ENCODE measurements at regions not wholly inside any gene's neighbourhood (a gene's known extent, or its start where the extent isn't known, plus 50 kb on each side); places are given as distances from the start of the nearest gene placed in this dataset.
"Not testable (repeated sequence)": the region's sequence is repeated elsewhere in the genome, so short reads cannot be mapped to it uniquely, and the experiment has no call there.

GRCh38 chr12:86411710-86412109 is 155.5 kb upstream of the MGAT4C start:
- no peaks in the 10 kb centered on the region for H3K36me3 Mint-ChIP-seq (ENCODE audit: low read depth)
- DNase-seq (ENCODE audit: low spot score): no peak
- H3K4me3 Mint-ChIP-seq: no peak overlapping the region
- H3K4me1 Mint-ChIP-seq (ENCODE audit: low read depth): no peaks in the 10 kb centered on the region
- peaks cover 42% of the 10 kb centered on the region for H3K9me3 Mint-ChIP-seq
- no peak overlapping the region for H3K27ac Mint-ChIP-seq
- no peaks in the 10 kb centered on the region for H3K27me3 Mint-ChIP-seq (ENCODE audit: low read depth)

- no peaks in the 10 kb centered on the region for H3K36me3 Mint-ChIP-seq (ENCODE audit: low read depth)
- no peaks in the 10 kb centered on the region for H3K27me3 Mint-ChIP-seq (ENCODE audit: low read depth)
- DNase-seq (ENCODE audit: low spot score): no peak
- no peak overlapping the region for H3K4me3 Mint-ChIP-seq
- H3K27ac Mint-ChIP-seq: no peak overlapping the region
- H3K9me3 Mint-ChIP-seq: peaks cover 27% of the 10 kb centered on the region
- H3K4me1 Mint-ChIP-seq (ENCODE audit: low read depth): no peaks in the 10 kb centered on the region
These were observed 151.5 kb upstream of the MGAT4C start for GRCh38 chr12:86407620-86408208.

GRCh38 chr12:86389949-86390348 is 133.8 kb upstream of the MGAT4C start:
- Mint-ChIP-seq H3K27ac (no peak overlapping the region), H3K4me3 (no peak overlapping the region), H3K4me1 (ENCODE audit: low read depth) (no peaks in the 10 kb centered on the region), H3K27me3 (ENCODE audit: low read depth) (no peaks in the 10 kb centered on the region), H3K36me3 (ENCODE audit: low read depth) (no peaks in the 10 kb centered on the region), H3K9me3 (peaks cover 9% of the 10 kb centered on the region)
- no peak for DNase-seq (ENCODE audit: low spot score)

GRCh38 chr12:86387591-86388145 is 131.5 kb upstream of the MGAT4C start:
- no peak overlapping the region for H3K4me3 Mint-ChIP-seq
- DNase-seq (ENCODE audit: low spot score): no peak
- H3K36me3 Mint-ChIP-seq (ENCODE audit: low read depth): no peaks in the 10 kb centered on the region
- peaks cover 20% of the 10 kb centered on the region for H3K9me3 Mint-ChIP-seq
- no peaks in the 10 kb centered on the region for H3K4me1 Mint-ChIP-seq (ENCODE audit: low read depth)
- no peak overlapping the region for H3K27ac Mint-ChIP-seq
- H3K27me3 Mint-ChIP-seq (ENCODE audit: low read depth): no peaks in the 10 kb centered on the region

DNA sequence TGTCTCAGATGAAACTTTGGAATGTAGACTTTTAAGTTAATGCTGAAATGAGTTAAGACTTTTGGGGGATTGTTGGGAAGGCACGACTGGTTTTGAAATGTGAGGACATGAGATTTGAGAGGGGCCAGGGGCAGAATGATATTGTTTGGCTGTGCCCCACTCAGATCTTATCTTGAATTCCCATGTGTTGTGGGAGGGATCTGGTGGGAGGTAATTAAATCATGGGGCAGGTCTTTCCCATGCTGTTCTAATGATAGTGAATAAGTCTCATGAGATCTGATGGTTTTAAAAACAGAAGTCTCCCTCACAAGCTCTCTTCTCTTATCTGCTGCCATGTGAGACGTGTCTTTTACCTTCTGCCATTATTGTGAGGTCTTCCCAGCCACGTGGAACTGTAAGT is 127.6 kb upstream of the MGAT4C start:
- H3K27ac Mint-ChIP-seq; DNase-seq (ENCODE audit: low spot score); H3K36me3 Mint-ChIP-seq (ENCODE audit: low read depth); H3K4me3 Mint-ChIP-seq; H3K4me1 Mint-ChIP-seq (ENCODE audit: low read depth); H3K27me3 Mint-ChIP-seq (ENCODE audit: low read depth): not testable (repeated sequence)
- H3K9me3 Mint-ChIP-seq: peaks cover 26% of the 10 kb centered on the region

GRCh38 chr12:86379337-86379736 is 123.1 kb upstream of the MGAT4C start:
- no peaks in the 10 kb centered on the region for H3K4me1 Mint-ChIP-seq (ENCODE audit: low read depth)
- no peak for DNase-seq (ENCODE audit: low spot score)
- no peaks in the 10 kb centered on the region for H3K27me3 Mint-ChIP-seq (ENCODE audit: low read depth)
- H3K27ac Mint-ChIP-seq: no peak overlapping the region
- no peaks in the 10 kb centered on the region for H3K36me3 Mint-ChIP-seq (ENCODE audit: low read depth)
- H3K9me3 Mint-ChIP-seq: peaks cover 25% of the 10 kb centered on the region
- no peak overlapping the region for H3K4me3 Mint-ChIP-seq

- Mint-ChIP-seq H3K27ac (no peak overlapping the region), H3K4me3 (no peak overlapping the region), H3K4me1 (ENCODE audit: low read depth) (no peaks in the 10 kb centered on the region), H3K9me3 (peaks cover 9% of the 10 kb centered on the region), H3K36me3 (ENCODE audit: low read depth) (no peaks in the 10 kb centered on the region), H3K27me3 (ENCODE audit: low read depth) (no peaks in the 10 kb centered on the region)
- no peak for DNase-seq (ENCODE audit: low spot score)
These were observed 119.9 kb upstream of the MGAT4C start for GRCh38 chr12:86376052-86376451.

DNA sequence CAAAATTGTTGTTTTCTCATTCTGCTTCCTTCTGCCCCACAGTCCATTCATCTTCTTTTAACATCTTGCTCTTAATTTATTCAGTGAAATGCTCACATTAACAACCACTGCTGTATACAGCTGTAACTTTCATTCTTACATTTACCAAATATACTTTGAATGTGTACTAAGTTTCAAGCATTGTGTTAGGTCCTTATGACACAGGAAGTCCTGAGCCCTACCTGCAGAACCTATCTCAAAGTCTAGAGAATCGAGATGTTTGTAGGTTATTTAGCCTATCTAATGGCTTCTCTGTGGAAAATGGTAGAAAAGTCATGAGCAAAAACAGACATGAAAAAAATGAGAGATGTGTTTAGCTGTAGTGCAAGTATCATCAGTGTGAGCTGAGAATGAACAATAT is 117.6 kb upstream of the MGAT4C start:
- Mint-ChIP-seq H3K27me3 (ENCODE audit: low read depth) (no peaks in the 10 kb centered on the region), H3K36me3 (ENCODE audit: low read depth) (no peaks in the 10 kb centered on the region), H3K4me1 (ENCODE audit: low read depth) (no peaks in the 10 kb centered on the region), H3K4me3 (no peak overlapping the region), H3K9me3 (peaks cover 5% of the 10 kb centered on the region), H3K27ac (no peak overlapping the region)
- no peak for DNase-seq (ENCODE audit: low spot score)

DNA sequence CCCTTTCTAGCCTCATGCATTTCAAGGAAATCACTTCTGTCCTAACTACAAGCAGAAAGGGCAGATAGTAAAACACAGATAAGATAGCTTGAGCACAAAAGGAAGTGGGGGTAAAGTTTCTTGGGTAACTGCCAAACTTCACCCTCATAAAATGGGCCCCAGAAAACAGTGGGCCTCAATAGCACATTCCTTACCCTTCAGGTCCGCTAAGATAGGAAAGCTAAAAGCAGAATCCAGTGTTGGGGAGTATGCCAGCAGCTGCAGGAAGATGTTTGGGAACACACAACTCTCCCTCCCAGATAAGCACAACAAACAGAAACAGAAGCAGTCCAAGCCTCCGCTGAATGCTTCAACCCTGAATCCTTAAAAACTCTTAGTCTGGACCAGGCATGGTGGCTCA is 110.9 kb upstream of the MGAT4C start:
- H3K4me3 Mint-ChIP-seq: no peak overlapping the region
- H3K27me3 Mint-ChIP-seq (ENCODE audit: low read depth): no peaks in the 10 kb centered on the region
- H3K36me3 Mint-ChIP-seq (ENCODE audit: low read depth): no peaks in the 10 kb centered on the region
- no peak overlapping the region for H3K27ac Mint-ChIP-seq
- H3K9me3 Mint-ChIP-seq: peaks cover 11% of the 10 kb centered on the region
- no peak for DNase-seq (ENCODE audit: low spot score)
- no peaks in the 10 kb centered on the region for H3K4me1 Mint-ChIP-seq (ENCODE audit: low read depth)

DNA sequence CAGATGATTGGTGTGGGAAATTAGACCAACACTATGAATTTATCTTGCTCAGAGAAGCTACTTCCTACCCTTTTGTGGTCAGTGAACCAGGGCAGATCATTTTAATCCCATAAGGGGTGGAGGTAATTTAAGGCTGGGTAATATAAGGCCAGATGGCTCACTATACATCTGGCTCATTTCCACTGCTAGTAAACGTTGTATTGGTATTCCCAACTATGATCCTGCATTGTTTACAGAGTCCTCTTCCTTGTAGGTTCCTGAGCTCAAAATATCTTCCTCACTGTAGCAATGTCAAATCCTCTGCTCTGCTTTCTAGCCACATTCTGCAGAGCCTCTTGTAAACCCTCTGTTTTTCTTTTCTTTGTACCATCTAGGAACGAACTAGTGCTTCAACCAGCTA is 93.0 kb upstream of the MGAT4C start:
- no peak for DNase-seq (ENCODE audit: low spot score)
- H3K4me1 Mint-ChIP-seq (ENCODE audit: low read depth): no peaks in the 10 kb centered on the region
- H3K36me3 Mint-ChIP-seq (ENCODE audit: low read depth): no peaks in the 10 kb centered on the region
- no peak overlapping the region for H3K4me3 Mint-ChIP-seq
- no peaks in the 10 kb centered on the region for H3K27me3 Mint-ChIP-seq (ENCODE audit: low read depth)
- no peak overlapping the region for H3K27ac Mint-ChIP-seq
- H3K9me3 Mint-ChIP-seq: peaks cover 6% of the 10 kb centered on the region

GRCh38 chr12:86333955-86334522 is 77.8 kb upstream of the MGAT4C start:
- H3K36me3 Mint-ChIP-seq (ENCODE audit: low read depth): no peaks in the 10 kb centered on the region
- no peaks in the 10 kb centered on the region for H3K4me1 Mint-ChIP-seq (ENCODE audit: low read depth)
- H3K27ac Mint-ChIP-seq: no peak overlapping the region
- H3K4me3 Mint-ChIP-seq: no peak overlapping the region
- no peaks in the 10 kb centered on the region for H3K27me3 Mint-ChIP-seq (ENCODE audit: low read depth)
- no peak for DNase-seq (ENCODE audit: low spot score)
- H3K9me3 Mint-ChIP-seq: no peaks in the 10 kb centered on the region

DNA sequence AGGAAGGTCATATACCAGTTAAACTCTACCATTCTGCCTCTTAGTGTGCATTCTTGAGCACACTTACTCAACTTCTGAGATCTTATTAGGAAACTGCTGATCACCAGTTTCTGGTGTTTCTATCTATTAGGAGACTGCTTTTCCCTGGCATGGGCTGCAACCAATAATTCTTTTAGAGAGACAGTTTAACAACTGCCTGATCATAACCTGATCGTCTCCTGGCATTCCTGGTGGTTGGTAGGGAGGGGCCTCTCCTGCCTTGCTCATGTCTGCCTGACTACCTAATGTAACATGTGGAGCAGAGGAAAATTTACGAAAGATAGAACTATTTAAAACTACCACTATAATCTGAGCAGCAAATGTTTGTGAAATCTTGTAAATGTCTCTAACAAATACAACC is 75.3 kb upstream of the MGAT4C start:
- no peak overlapping the region for H3K4me3 Mint-ChIP-seq
- no peaks in the 10 kb centered on the region for H3K36me3 Mint-ChIP-seq (ENCODE audit: low read depth)
- H3K27ac Mint-ChIP-seq: no peak overlapping the region
- no peaks in the 10 kb centered on the region for H3K9me3 Mint-ChIP-seq
- no peak for DNase-seq (ENCODE audit: low spot score)
- H3K4me1 Mint-ChIP-seq (ENCODE audit: low read depth): no peaks in the 10 kb centered on the region
- no peaks in the 10 kb centered on the region for H3K27me3 Mint-ChIP-seq (ENCODE audit: low read depth)

DNA sequence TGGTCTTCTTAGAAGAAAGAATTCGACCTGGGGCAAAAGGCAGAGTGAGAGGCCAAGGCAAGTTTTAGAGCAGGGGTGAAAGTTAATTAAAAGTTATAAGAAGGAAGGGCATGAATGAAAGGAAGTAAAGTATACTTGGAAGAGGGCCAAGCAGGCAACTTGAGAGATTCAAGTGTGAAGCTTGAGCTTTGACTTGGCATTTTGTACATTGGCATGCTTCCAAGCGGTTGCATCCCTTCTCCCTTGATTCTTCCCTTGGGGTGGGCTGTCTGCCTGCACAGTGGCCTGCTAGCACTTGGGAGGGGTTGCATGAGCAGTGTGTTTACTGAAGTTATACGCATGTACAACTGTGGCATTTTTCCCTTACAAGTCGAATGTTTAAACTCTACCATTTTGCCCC is 74.8 kb upstream of the MGAT4C start:
- no peaks in the 10 kb centered on the region for H3K36me3 Mint-ChIP-seq (ENCODE audit: low read depth)
- H3K9me3 Mint-ChIP-seq: no peaks in the 10 kb centered on the region
- H3K27me3 Mint-ChIP-seq (ENCODE audit: low read depth): no peaks in the 10 kb centered on the region
- no peak for DNase-seq (ENCODE audit: low spot score)
- H3K4me3 Mint-ChIP-seq: no peak overlapping the region
- no peaks in the 10 kb centered on the region for H3K4me1 Mint-ChIP-seq (ENCODE audit: low read depth)
- H3K27ac Mint-ChIP-seq: no peak overlapping the region

DNA sequence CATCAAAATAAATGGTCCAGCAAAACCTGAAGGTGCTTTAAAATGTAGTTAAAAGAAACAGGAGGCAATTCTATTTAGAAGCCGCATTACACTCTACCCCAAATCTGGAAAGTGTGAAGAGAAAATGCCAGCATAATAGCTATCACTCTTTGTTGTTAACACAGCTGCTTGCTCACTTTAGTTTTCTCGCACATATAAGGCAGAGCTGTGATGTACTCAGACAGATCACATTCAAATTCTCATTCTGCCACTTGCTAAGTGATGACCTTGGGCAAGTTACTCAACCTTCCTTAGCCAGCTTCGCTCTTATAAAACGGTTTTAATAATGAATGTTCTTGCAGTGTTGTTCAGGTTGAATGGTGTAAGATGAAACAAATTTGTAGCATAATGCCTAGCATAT is 56.0 kb upstream of the MGAT4C start:
- no peaks in the 10 kb centered on the region for H3K4me1 Mint-ChIP-seq (ENCODE audit: low read depth)
- no peak overlapping the region for H3K4me3 Mint-ChIP-seq
- no peak for DNase-seq (ENCODE audit: low spot score)
- H3K36me3 Mint-ChIP-seq (ENCODE audit: low read depth): no peaks in the 10 kb centered on the region
- H3K27ac Mint-ChIP-seq: no peak overlapping the region
- H3K27me3 Mint-ChIP-seq (ENCODE audit: low read depth): no peaks in the 10 kb centered on the region
- peaks cover 19% of the 10 kb centered on the region for H3K9me3 Mint-ChIP-seq

All from T-helper 2 cell treated with Interferon-gamma antibody and Interleukin-4, amounts not matched to agents 5 μg/mL and 100 μg/mL, for 36 hours (primary cell).